Liver (tissue), 8 donors: ENCODE measurements at regions not wholly inside any gene's neighbourhood (a gene's known extent, or its start where the extent isn't known, plus 50 kb on each side); places are given as distances from the start of the nearest gene placed in this dataset.

Source experiments
- DNase-seq: peaks from one replicate; pipeline ENCODE4 v3.0.0-alpha.2; 2017; ENCODE audit warnings: low spot score
- H3K27ac ChIP-seq, 2 donors: one replicate each; pipeline ENCODE4 v1.7.0; 2013; ENCODE audit warnings: inconsistent platforms in 2 of 2, low read length in 2 of 2, control low read depth in 1 of 2, low read depth in 1 of 2, mild to moderate bottlenecking in 1 of 2
- H3K27me3 ChIP-seq, 4 donors: one replicate each; pipeline versions ENCODE4 v1.6.1 to v1.7.0; 2013; ENCODE audit warnings: low read length in 3 of 4, inconsistent platforms in 1 of 4, mild to moderate bottlenecking in 1 of 4, moderate library complexity in 1 of 4; ENCODE audit not compliant: control insufficient read depth in 4 of 4, insufficient read depth in 4 of 4
- H3K36me3 ChIP-seq, 4 donors: one replicate each; pipeline versions ENCODE4 v1.6.1 to v1.7.0; 2013; ENCODE audit warnings: low read length in 3 of 4, mild to moderate bottlenecking in 3 of 4, low read depth in 1 of 4, moderate library complexity in 1 of 4; ENCODE audit not compliant: control insufficient read depth in 4 of 4, insufficient read depth in 3 of 4
- H3K4me1 ChIP-seq, 4 donors: one replicate each; pipeline versions ENCODE4 v1.6.1 to v1.7.0; 2013; ENCODE audit warnings: low read length in 3 of 4, mild to moderate bottlenecking in 3 of 4, moderate library complexity in 1 of 4; ENCODE audit not compliant: control insufficient read depth in 4 of 4, insufficient read depth in 4 of 4
- H3K4me3 ChIP-seq, 3 donors: one replicate each; pipeline versions ENCODE4 v1.6.1 to v1.7.0; 2013; ENCODE audit warnings: low read length in 3 of 3, control low read depth in 1 of 3, low read depth in 1 of 3, mild to moderate bottlenecking in 1 of 3
- H3K9ac ChIP-seq, 2 donors: one replicate each; pipeline ENCODE4 v1.7.0; 2013; ENCODE audit warnings: low read length in 2 of 2, mild to moderate bottlenecking in 2 of 2, moderate library complexity in 2 of 2, control low read depth in 1 of 2, low read depth in 1 of 2
- H3K9me3 ChIP-seq, 4 donors: one replicate each; pipeline versions ENCODE4 v1.6.1 to v1.7.0; 2013; ENCODE audit warnings: low read length in 3 of 4; ENCODE audit not compliant: control insufficient read depth in 4 of 4
- ATF3 ChIP-seq: IDR thresholded peaks from 2 replicates; pipeline ENCODE4 v1.6.1; 2016; ENCODE audit warnings: antibody characterized with exemption
- EGR1 ChIP-seq, 2 donors: IDR thresholded peaks; 2 replicates each; pipeline ENCODE4 v1.6.1; 2016 to 2018; ENCODE audit warnings: antibody characterized with exemption in 2 of 2, low read depth in 2 of 2
- FOXA1 ChIP-seq: IDR thresholded peaks from 2 replicates; pipeline ENCODE4 v1.6.1; 2016; ENCODE audit warnings: antibody characterized with exemption
- FOXA2 ChIP-seq: IDR thresholded peaks from 2 replicates; pipeline ENCODE4 v1.6.1; 2016; ENCODE audit warnings: antibody characterized with exemption
- GABPA ChIP-seq, 2 donors: IDR thresholded peaks in 1 of 2; conservative IDR thresholded peaks in 1 of 2; 2 replicates each; pipeline ENCODE4 v1.6.1; 2016; ENCODE audit warnings: antibody characterized with exemption in 2 of 2, mild to moderate bottlenecking in 1 of 2, moderate library complexity in 1 of 2
- HNF4A ChIP-seq, 2 donors: conservative IDR thresholded peaks; 2 replicates each; pipeline ENCODE4 v1.6.1; 2016; ENCODE audit warnings: antibody characterized with exemption in 2 of 2, mild to moderate bottlenecking in 2 of 2
- HNF4G ChIP-seq: IDR thresholded peaks from 2 replicates; pipeline ENCODE4 v1.6.1; 2016; ENCODE audit warnings: antibody characterized with exemption
- JUND ChIP-seq, 2 donors: IDR thresholded peaks; 2 replicates each; pipeline ENCODE4 v1.6.1; 2016; ENCODE audit warnings: antibody characterized with exemption in 2 of 2
- MAX ChIP-seq: IDR thresholded peaks from 2 replicates; pipeline ENCODE4 v1.6.1; 2016; ENCODE audit warnings: antibody characterized with exemption
- NR2F2 ChIP-seq: IDR thresholded peaks from 2 replicates; pipeline ENCODE4 v1.6.1; 2016; ENCODE audit warnings: antibody characterized with exemption
- RAD21 ChIP-seq, 2 donors: IDR thresholded peaks; 2 replicates each; pipeline ENCODE4 v1.6.1; 2016; ENCODE audit warnings: antibody characterized with exemption in 2 of 2, mild to moderate bottlenecking in 2 of 2
- REST ChIP-seq: IDR thresholded peaks from 2 replicates; pipeline ENCODE4 v1.6.1; 2016; ENCODE audit warnings: antibody characterized with exemption, mild to moderate bottlenecking
- RXRA ChIP-seq, 2 donors: IDR thresholded peaks; 2 replicates each; pipeline ENCODE4 v1.6.1; 2017 to 2018; ENCODE audit warnings: antibody characterized with exemption in 2 of 2, mild to moderate bottlenecking in 1 of 2
- SP1 ChIP-seq: IDR thresholded peaks from 2 replicates; pipeline ENCODE4 v1.6.1; 2018; ENCODE audit warnings: antibody characterized with exemption, mild to moderate bottlenecking
- TAF1 ChIP-seq: conservative IDR thresholded peaks from 2 replicates; pipeline ENCODE4 v1.6.1; 2016; ENCODE audit warnings: antibody characterized with exemption, mild to moderate bottlenecking
- YY1 ChIP-seq: IDR thresholded peaks from 2 replicates; pipeline ENCODE4 v1.6.1; 2016; ENCODE audit warnings: antibody characterized with exemption, mild to moderate bottlenecking
- ZBTB33 ChIP-seq: IDR thresholded peaks from 2 replicates; pipeline ENCODE4 v1.6.1; 2016; ENCODE audit warnings: antibody characterized with exemption
- WGBS: extraction: QIAGEN DNeasy Blood & Tissue Kit; methylation state at CpG from one replicate; pipeline ENCODE4 v1.1.7; 2013; 5-methylcytosine and 5-hydroxymethylcytosine counted together
- TF ChIP-seq, protein P1 (sequence below): fragments of 150-350 bp; IDR thresholded peaks from 2 replicates; pipeline ENCODE4 v1.5.1; 2017; ENCODE audit warnings: improper control_type of control experiment, low read depth, low read length; ENCODE audit not compliant: missing input control
- donor health status: healthy.
- donor health status: healthy.
- donor health status: healthy.
- donor health status: healthy.
- donor health status: healthy.

DNA sequence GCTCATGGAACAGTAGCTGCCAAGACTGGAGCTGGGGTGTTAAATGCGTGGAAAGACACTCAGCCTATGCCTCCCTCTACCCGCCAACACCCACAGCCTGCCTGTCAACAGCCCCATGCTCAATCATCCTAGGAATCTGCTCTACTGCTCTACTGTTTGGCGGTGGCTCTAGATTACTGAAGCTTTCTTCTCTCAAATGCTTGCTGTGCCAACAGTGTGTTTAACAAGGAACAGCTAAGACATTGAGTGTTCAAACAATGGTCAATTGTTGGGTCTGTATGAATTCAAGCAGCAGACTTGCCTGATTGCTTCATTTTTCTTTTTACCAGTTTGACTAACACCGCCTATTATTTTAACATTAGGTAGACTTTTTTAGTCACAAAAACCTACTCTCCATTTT lies 258.6 kb downstream of the SOD2 start:
- Histone ChIP-seq H3K4me3 (no peak overlapping the region), H3K36me3 (no peaks in the 10 kb centered on the region), H3K9ac (no peak overlapping the region), H3K27ac (no peak overlapping the region), H3K27me3 (no peaks in the 10 kb centered on the region), H3K9me3 (peaks cover 8 to 13% (median 11%) of the 10 kb centered on the region in 4 donors), H3K4me1 (peaks cover 0 to 5% (median 2%) of the 10 kb centered on the region in 4 donors)
- 64% methylated on average over 4 of the region's 4 CpGs for WGBS
- TF ChIP-seq JUND (IDR thresholded peaks at IDR 0.05), result no peak
- TF ChIP-seq SP1, result no peak
- TF ChIP-seq FOXA1, result no peak
- TF ChIP-seq HNF4G, result no peak
- TF ChIP-seq ATF3, result no peak
- TF ChIP-seq YY1, result no peak
- no peak for TF ChIP-seq HNF4A (conservative IDR thresholded peaks at IDR 0.05)
- TF ChIP-seq NR2F2, result no peak
- no peak for TF ChIP-seq EGR1 (IDR thresholded peaks at IDR 0.05; ENCODE audit: low read depth in 2 of 2)
- TF ChIP-seq FOXA2, result no peak
- TF ChIP-seq TAF1, result no peak
- TF ChIP-seq MAX, result no peak
- TF ChIP-seq REST, result no peak
- TF ChIP-seq GABPA (IDR thresholded peaks at IDR 0.05 in 1 of 2, conservative IDR thresholded peaks at IDR 0.05 in 1 of 2), result no peak
- TF ChIP-seq RAD21 (IDR thresholded peaks at IDR 0.05), result no peak
- no peak for TF ChIP-seq RXRA (IDR thresholded peaks at IDR 0.05)
- TF ChIP-seq, protein P1, sequence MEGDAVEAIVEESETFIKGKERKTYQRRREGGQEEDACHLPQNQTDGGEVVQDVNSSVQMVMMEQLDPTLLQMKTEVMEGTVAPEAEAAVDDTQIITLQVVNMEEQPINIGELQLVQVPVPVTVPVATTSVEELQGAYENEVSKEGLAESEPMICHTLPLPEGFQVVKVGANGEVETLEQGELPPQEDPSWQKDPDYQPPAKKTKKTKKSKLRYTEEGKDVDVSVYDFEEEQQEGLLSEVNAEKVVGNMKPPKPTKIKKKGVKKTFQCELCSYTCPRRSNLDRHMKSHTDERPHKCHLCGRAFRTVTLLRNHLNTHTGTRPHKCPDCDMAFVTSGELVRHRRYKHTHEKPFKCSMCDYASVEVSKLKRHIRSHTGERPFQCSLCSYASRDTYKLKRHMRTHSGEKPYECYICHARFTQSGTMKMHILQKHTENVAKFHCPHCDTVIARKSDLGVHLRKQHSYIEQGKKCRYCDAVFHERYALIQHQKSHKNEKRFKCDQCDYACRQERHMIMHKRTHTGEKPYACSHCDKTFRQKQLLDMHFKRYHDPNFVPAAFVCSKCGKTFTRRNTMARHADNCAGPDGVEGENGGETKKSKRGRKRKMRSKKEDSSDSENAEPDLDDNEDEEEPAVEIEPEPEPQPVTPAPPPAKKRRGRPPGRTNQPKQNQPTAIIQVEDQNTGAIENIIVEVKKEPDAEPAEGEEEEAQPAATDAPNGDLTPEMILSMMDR, result no peak
- no peak for TF ChIP-seq ZBTB33
- DNase-seq, result no peak
